ENCODE measurements at regions not wholly inside any gene's neighbourhood (a gene's known extent, or its start where the extent isn't known, plus 50 kb on each side); places are given as distances from the start of the nearest gene placed in this dataset.

- no peak for DNase-seq
Observed at GRCh38 chr11:19558189-19558986, 154.2 kb upstream of the NAV2 start.

DNA sequence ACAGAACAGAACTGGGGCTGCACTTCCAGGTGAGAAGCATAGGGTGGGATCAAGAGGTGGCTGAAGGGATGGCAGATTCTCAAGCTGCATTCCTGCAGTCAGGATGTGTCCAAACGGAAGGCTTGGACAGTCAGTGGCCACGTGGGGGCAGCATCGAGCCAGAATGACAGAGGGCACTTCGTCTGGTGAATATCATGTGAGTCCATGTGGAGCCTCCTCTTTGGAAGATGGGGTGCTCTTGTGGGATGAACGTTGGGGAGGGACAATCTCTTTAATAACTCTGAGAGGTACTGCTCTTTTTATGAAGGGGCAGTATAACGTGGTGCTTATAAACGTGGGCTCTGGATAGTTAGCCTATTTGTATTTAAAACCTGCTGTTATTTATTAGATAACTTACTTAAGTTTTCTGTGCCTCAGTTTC is 154.9 kb upstream of the NAV2 start:
- DNase-seq, result peak; percentile 41

- DNase-seq, result no peak
Observed at GRCh38 chr11:19557185-19557584, 155.5 kb upstream of the NAV2 start.

GRCh38 chr11:19555266-19555665 is 157.4 kb upstream of the NAV2 start:
- DNase-seq, result no peak

GRCh38 chr11:19553683-19554333 is 158.8 kb upstream of the NAV2 start:
- peak; percentile 54 for DNase-seq

GRCh38 chr11:19552656-19553260 is 159.9 kb upstream of the NAV2 start:
- no peak for DNase-seq

GRCh38 chr11:19552161-19552560 is 160.5 kb upstream of the NAV2 start:
- DNase-seq, result no peak

- DNase-seq, result no peak
Observed at GRCh38 chr11:19551457-19551856, 161.2 kb upstream of the NAV2 start.

- no peak for DNase-seq
Observed at GRCh38 chr11:19547044-19547443, 165.6 kb upstream of the NAV2 start.

DNA sequence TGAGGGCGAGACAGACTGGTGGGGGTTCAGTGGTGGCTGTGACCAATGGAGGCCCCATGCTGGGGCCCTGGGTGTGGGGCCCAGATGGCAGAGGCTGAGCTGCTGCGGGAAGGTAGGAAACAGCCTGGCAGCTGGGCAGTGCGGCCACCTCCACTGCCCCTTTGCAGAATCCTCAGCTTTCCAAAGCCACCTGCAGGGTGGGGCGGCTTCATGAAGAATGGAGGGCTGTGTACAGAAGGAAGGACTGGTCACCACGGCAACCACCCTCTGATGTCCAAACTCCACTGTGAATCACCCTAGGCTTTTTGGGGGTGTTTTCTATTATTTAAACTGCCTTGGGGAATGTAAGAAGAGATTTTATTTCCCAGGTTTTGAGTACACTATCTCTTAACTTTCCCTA is 166.3 kb upstream of the NAV2 start:
- DNase-seq, result no peak

DNA sequence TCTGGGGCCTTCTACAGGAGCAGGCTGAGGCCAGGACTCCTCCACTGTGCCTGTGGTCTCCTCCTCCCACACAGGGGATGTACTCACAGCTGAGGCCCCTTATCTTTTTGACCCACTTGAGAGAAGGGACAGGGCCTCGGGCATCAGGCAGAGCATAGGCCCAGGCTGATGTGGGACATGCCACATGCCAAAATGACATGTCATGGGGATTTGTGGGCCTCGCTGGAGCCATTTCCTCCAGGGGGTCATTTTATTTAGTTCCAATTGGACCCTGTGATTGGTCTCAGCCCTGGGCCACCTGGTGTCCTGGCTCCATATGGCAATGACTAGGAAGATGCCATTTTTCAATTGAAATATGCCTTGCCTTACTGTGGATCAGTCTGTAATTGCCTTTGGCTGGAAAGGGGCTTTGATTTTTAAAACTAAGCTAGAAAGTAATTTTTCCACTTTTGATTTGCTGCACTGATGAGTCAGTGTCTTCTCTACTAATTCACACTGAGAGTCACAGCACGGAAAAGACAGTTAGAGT is 171.1 kb upstream of the NAV2 start:
- DNase-seq, result no peak

- no peak for DNase-seq
Observed at GRCh38 chr11:19539861-19540260, 172.8 kb upstream of the NAV2 start.

DNA sequence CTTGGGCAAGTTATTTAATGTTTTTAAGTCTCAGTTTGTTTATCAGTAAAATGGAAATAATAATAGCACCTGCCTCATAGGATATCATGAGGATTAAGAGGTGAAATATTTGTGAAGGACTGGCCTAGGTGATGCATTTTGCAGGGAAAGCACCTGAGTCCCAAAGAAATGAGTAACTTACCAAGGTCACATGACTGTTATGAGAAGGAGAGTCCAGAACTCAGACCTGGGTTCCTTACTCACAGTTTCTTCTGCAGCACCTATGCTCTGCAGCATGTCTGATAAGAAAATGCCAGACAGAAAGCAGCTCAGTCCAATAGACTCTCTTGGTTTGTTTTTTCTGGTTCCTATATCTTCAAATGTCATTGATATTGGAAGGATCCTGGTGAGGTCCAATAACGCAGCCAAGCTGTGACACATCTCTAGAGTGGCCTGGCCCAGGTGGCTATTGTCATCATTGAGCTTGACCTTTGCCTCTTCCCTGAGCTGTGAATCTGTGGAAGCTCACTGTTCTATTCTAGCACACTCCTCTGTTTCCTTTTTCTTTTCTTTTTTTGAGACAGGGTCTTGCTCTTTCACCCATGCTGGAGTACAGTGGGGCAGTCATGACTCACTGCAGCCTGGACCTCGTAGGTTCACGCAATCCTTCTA is 174.7 kb upstream of the NAV2 start:
- no peak for DNase-seq

DNA sequence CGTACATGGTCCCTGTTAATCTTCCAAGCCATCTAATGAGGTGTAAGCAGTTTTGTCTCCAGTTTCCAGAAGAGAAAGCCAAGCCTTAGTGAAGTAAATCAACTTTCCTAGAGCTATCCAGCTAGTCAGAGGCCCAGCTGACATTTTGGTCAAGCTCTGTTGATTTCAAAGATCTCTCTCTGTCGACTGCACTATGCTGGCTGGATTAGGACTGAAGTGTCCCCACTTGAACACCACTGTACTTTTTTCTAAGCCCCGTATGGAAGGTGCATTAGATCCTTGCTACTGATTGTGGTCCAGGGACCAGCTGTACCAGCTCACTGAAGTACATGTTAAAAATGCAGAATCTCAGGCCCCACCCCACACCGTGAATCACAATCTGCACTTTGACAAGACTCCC is 176.5 kb upstream of the NAV2 start:
- no peak for DNase-seq

DNA sequence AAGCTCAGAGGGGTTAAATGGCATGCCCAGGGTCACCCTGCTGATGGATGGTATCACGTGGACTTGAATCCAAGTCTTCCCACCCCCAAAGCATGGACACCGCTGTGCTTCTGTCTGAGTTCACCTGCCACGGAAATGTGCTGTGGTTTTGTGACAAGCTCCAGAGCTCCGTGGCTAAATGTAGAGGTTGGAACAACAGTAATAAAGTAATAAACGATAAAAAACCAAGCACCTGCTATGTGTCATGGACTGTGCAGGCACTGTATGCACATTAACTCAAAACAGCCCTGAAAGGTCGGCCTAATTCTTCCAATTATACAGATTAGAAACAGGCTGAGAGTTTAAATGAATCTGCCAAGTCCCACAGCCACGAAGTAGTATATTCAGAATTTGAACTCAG is 182.1 kb upstream of the NAV2 start:
- no peak for DNase-seq

DNA sequence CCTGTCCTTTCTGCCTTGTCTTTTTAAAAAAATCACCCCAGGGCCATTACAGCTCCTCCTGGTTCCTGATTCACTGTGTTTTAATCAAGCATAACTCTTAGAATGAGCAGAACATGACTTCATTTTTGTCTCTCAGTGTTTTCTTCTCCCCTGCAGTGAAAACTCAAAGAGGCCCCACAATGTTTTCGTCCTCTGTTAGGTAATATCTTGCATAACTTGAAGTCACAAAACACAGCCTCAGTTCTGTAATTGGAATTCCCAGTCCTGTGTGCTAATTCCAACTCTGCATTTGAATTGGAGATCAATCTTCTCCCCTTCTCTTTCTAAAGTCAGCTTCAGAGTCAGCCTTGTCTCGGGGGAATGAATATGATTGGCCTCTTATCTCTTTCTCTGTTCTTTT is 186.5 kb upstream of the NAV2 start:
- DNase-seq, result no peak

- no peak for DNase-seq
Observed at GRCh38 chr11:19525714-19526113, 186.9 kb upstream of the NAV2 start.

GRCh38 chr11:19525276-19525675 is 187.4 kb upstream of the NAV2 start:
- DNase-seq, result no peak

- DNase-seq, result no peak
Observed at GRCh38 chr11:19524171-19524671, 188.4 kb upstream of the NAV2 start.

- DNase-seq, result no peak
Observed at GRCh38 chr11:19520681-19521080, 192.0 kb upstream of the NAV2 start.

GRCh38 chr11:19519912-19520641 is 192.6 kb upstream of the NAV2 start:
- DNase-seq, result no peak

DNA sequence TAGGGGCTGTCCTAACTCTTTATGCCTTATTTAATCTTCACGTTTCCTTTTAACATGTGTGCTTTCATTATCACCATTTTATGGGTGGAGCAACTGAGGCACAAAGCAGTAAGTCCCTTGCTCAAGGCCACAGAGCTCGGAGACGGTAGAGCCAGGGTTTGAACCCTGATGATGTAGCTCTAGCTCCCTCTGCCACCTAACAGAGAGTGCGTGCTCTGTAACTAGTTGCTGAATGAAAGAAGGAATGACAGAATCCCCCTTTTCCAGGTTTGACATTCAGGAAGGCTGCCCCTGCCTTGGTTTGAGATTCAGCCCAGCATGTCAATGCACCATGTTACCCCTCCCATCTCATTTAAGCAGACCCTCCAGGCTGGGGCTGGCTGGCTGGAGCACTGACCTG is 193.3 kb upstream of the NAV2 start:
- DNase-seq, result no peak

DNA sequence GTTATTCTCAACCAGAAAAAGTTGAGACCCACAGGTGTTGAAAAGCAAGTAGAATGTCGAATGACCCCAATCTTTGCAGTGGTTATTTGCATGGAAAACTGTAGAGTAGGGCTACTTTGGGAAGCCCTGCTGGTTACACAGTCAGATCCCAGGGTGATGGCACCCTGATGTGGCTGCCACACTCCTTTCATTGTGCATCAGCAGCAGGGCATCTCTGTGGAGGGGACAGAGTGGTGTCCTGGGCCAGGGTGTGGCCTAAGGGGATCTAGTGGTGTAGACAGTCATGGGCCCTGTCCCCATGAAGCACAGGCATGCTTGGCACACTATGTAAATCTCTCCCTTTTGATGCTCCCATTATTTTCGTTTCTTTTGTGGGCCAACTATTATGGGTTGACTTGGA is 199.4 kb upstream of the NAV2 start:
- DNase-seq, result no peak

Data from CD4-positive, alpha-beta T cell treated with Interleukin-15 for 1 hour (primary cell).